Endothelial cell of umbilical vein (primary cell): ENCODE measurements at regions not wholly inside any gene's neighbourhood (a gene's known extent, or its start where the extent isn't known, plus 50 kb on each side); places are given as distances from the start of the nearest gene placed in this dataset.
A peak's percentile ranks its signal among the peaks of the same experiment; 100 is the strongest.

Source experiments
- BruUV-seq: library from RNA; stranded (reverse); fragments of 400-500 nt; replicated peaks from 2 replicates; lab custom pipeline; 2021; lab: Mats Ljungman, UMichigan
- CTCF ChIA-PET: fragments of 300-600, 350-600 bp; sonication (Branson Sonifier 250); formaldehyde crosslinking; loops from one replicate; lab custom pipeline; 2021; ENCODE audit warnings: antibody characterized with exemption, inconsistent platforms; lab: Charles Lee
- POLR2A ChIA-PET: fragments of 300-600, 350-600 bp; sonication (Branson Sonifier 250); formaldehyde crosslinking; loops from one replicate; lab custom pipeline; 2021; ENCODE audit warnings: antibody characterized with exemption, inconsistent platforms; lab: Charles Lee
- DNase-seq: peaks from one replicate; pipeline ENCODE4 v3.0.0-alpha.2; 2011; ENCODE audit warnings: low read depth, low spot score
- FAIRE-seq: peaks from 2 replicates; lab custom pipeline; 2011; peaks lifted over from hg19 to GRCh38; lab: Jason Lieb, UNC
- H2AFZ ChIP-seq: 2 replicates; pipeline ENCODE4 v1.6.0; 2012; ENCODE audit warnings: low read depth, low read length, control low read depth, inconsistent platforms
- H3K27ac ChIP-seq: 2 replicates; pipeline ENCODE4 v1.5.1; 2011; ENCODE audit warnings: low read depth, mild to moderate bottlenecking, control low read depth, low read length, moderate library complexity; ENCODE audit not compliant: insufficient read depth
- H3K27me3 ChIP-seq, 2 experiments: 2 replicates each; pipeline versions ENCODE4 v1.6.0 to v1.6.1; 2011; ENCODE audit warnings: low read length in 2 of 2, mixed read lengths in 1 of 2; ENCODE audit not compliant: control insufficient read depth in 2 of 2, insufficient read depth in 2 of 2
- H3K36me3 ChIP-seq, 2 experiments: 2 replicates in 1 of 2; 3 replicates in 1 of 2; pipeline ENCODE4 v1.5.1; 2011; ENCODE audit warnings: low read length in 2 of 2, mild to moderate bottlenecking in 1 of 2, moderate library complexity in 1 of 2; ENCODE audit not compliant: control insufficient read depth in 2 of 2, insufficient read depth in 2 of 2; ENCODE audit errors: extremely low read depth in 1 of 2
- H3K4me1 ChIP-seq: 3 replicates; pipeline ENCODE4 v1.5.1; 2011; ENCODE audit warnings: mild to moderate bottlenecking, low read length; ENCODE audit not compliant: control insufficient read depth, insufficient read depth; ENCODE audit errors: extremely low read depth
- H3K4me2 ChIP-seq: 2 replicates; pipeline ENCODE4 v1.6.1; 2011; ENCODE audit warnings: low read length, control low read depth, mixed read lengths; ENCODE audit not compliant: insufficient read depth
- H3K4me3 ChIP-seq, 3 experiments: fragments of 200-600 bp in 1 of 3; sonication (generic), shearing (Covaris generic) in 1 of 3; replicated peaks in 1 of 3; 2 replicates each; pipeline ENCODE4 v1.5.1; 2011 to 2016; ENCODE audit warnings: control low read depth in 3 of 3, low read length in 3 of 3, mild to moderate bottlenecking in 2 of 3, inconsistent platforms in 1 of 3, low read depth in 1 of 3, moderate library complexity in 1 of 3; ENCODE audit not compliant: insufficient read depth in 1 of 3
- H3K79me2 ChIP-seq: 2 replicates; pipeline ENCODE4 v1.6.0; 2012; ENCODE audit warnings: low read length, inconsistent platforms; ENCODE audit not compliant: control insufficient read depth, insufficient read depth
- H3K9ac ChIP-seq: replicated peaks from 2 replicates; pipeline ENCODE3; 2011; ENCODE audit warnings: low read length, control low read depth; ENCODE audit not compliant: insufficient read depth; ENCODE audit errors: extremely low read depth
- H3K9me1 ChIP-seq: replicated peaks from 3 replicates; pipeline ENCODE4 v1.6.0; 2011; ENCODE audit warnings: mild to moderate bottlenecking, low read length; ENCODE audit not compliant: control insufficient read depth, insufficient read depth; ENCODE audit errors: extremely low read depth
- H3K9me3 ChIP-seq: replicated peaks from 2 replicates; pipeline ENCODE4 v1.5.1; 2012; ENCODE audit warnings: low read length, inconsistent platforms; ENCODE audit not compliant: control insufficient read depth, insufficient read depth
- H4K20me1 ChIP-seq: replicated peaks from 2 replicates; pipeline ENCODE3; 2011; ENCODE audit warnings: mild to moderate bottlenecking, low read length; ENCODE audit not compliant: control insufficient read depth, insufficient read depth; ENCODE audit errors: extremely low read depth
- EZH2 ChIP-seq: IDR thresholded peaks from 2 replicates; pipeline ENCODE4 v1.6.1; 2012; ENCODE audit warnings: borderline replicate concordance, low read depth, mild to moderate bottlenecking, moderate library complexity, low read length, inconsistent platforms; ENCODE audit not compliant: severe bottlenecking
- MAX ChIP-seq: IDR thresholded peaks from 2 replicates; pipeline ENCODE4 v1.6.1; 2011; ENCODE audit not compliant: insufficient read depth, insufficient read length
- POLR2AphosphoS5 ChIP-seq: IDR thresholded peaks from 2 replicates; pipeline ENCODE4 v1.6.1; 2012; ENCODE audit warnings: low read depth, mild to moderate bottlenecking, control low read depth, low read length, moderate library complexity; ENCODE audit not compliant: insufficient read depth
- dilution Hi-C: fragments of 300-500 bp; cut with MboI; formaldehyde crosslinking; loops from one replicate; pipeline ENCODE4 v1.15.0; 2019; ENCODE audit warnings: low sequenced_read_pairs; ENCODE audit not compliant: extremely low pct_ligation_motif_present
- intact Hi-C: fragments of 100-400 bp; cut with micrococcal nuclease; formaldehyde crosslinking; loops from one replicate; pipeline ENCODE4 v1.10.0; 2022

GRCh38 chr13:50125554-50126262 is 110.5 kb downstream of the KCNRG start:
- TF ChIP-seq POLR2AphosphoS5 (peak; percentile 18), MAX (no peak)
- H3K4me2 ChIP-seq, result peak overlapping the region; percentile 49
- dilution Hi-C loops (no loop called here), intact Hi-C loops (loop anchor here (1.0 to 10.0 kb wide), 7 partner anchors 189 to 785 kb away; partner anchors contain the start of gene SPRYD7)
- H3K9me3 ChIP-seq, result no peaks in the 10 kb centered on the region
- peak; percentile 71 for FAIRE-seq
- H3K4me3 ChIP-seq, result peak overlapping the region; percentile 56 to 91 (median 78)
- H3K9me1 ChIP-seq, result no peaks in the 10 kb centered on the region
- no peaks in the 10 kb centered on the region for H3K79me2 ChIP-seq
- ChIA-PET POLR2A (interaction anchor here (0.9 to 1.7 kb wide), 2 partner anchors 9 to 45 kb away, joined by 4 to 5 read pairs; no protein-coding TSS in a partner anchor), CTCF (interaction anchor here (0.7 to 6.8 kb wide), 11 partner anchors 9 to 786 kb away, joined by 3 to 58 read pairs (median 3); partner anchors contain the start of genes SPRYD7 and TRIM13)
- H3K4me1 ChIP-seq, result peaks cover 10% of the 10 kb centered on the region
- H3K27me3 ChIP-seq, result peaks cover 14 to 17% of the 10 kb centered on the region in 2 experiments
- H2AFZ ChIP-seq, result peak overlapping the region; percentile 87
- DNase-seq, result peak; percentile 86
- H4K20me1 ChIP-seq, result no peaks in the 10 kb centered on the region
- no peaks in the 10 kb centered on the region for H3K36me3 ChIP-seq
- H3K27ac ChIP-seq, result peak overlapping the region; percentile 60
- BruUV-seq, result TSS peak; percentile 32
- peak overlapping the region; percentile 65 for H3K9ac ChIP-seq

- POLR2A ChIA-PET, result no interaction called here
- Histone ChIP-seq H2AFZ (peak overlapping the region; percentile 87), H3K27ac (peak overlapping the region; percentile 60), H3K4me1 (peaks cover 17% of the 10 kb centered on the region), H3K9ac (peak overlapping the region; percentile 65), H3K4me3 (peak overlapping the region; percentile 56 to 91 (median 78)), H3K4me2 (peak overlapping the region; percentile 49), H3K27me3 (peaks cover 19 to 22% of the 10 kb centered on the region in 2 experiments), H3K36me3 (no peaks in the 10 kb centered on the region), H3K9me1 (no peaks in the 10 kb centered on the region), H3K9me3 (no peaks in the 10 kb centered on the region), H4K20me1 (no peaks in the 10 kb centered on the region), H3K79me2 (no peaks in the 10 kb centered on the region)
- FAIRE-seq, result no peak
- CTCF ChIA-PET, result interaction anchor here (0.7 to 6.8 kb wide), 8 partner anchors 10 to 786 kb away, joined by 3 to 58 read pairs (median 3); partner anchors contain the start of genes SPRYD7 and TRIM13
- intact Hi-C loops, result loop anchor here (10.0 kb wide), 1 partner anchor 558 kb away; no protein-coding TSS in a partner anchor
- dilution Hi-C loops, result no loop called here
- no peak for TF ChIP-seq EZH2
- peak; percentile 39 for DNase-seq
- BruUV-seq, result no TSS peak
Measured at GRCh38 chr13:50126263-50126992, 111.2 kb downstream of the KCNRG start.
